GM21737 (cell line): ENCODE measurements at regions not wholly inside any gene's neighbourhood (a gene's known extent, or its start where the extent isn't known, plus 50 kb on each side); places are given as distances from the start of the nearest gene placed in this dataset.
"Not testable (repeated sequence)": the region's sequence is repeated elsewhere in the genome, so short reads cannot be mapped to it uniquely, and the experiment has no call there.

Experiments
- ATAC-seq: cut with Tn5 transposase; IDR thresholded peaks from one replicate; pipeline ENCODE4 v1.9.1; 2021; ENCODE audit warnings: mild to moderate bottlenecking, moderate library complexity; ENCODE audit not compliant: unreplicated experiment

- ATAC-seq = no peak
Measured at GRCh38 chr9:80507611-80508010, 935.8 kb downstream of the TLE4 start.

- ATAC-seq = no peak
Measured at GRCh38 chr9:80504601-80505230, 933.0 kb downstream of the TLE4 start.

GRCh38 chr9:80503671-80504281 is 932.0 kb downstream of the TLE4 start:
- no peak for ATAC-seq

- ATAC-seq = no peak
Measured at GRCh38 chr9:80502306-80502705, 930.5 kb downstream of the TLE4 start.

GRCh38 chr9:80501635-80502034 is 929.9 kb downstream of the TLE4 start:
- ATAC-seq = no peak

- no peak for ATAC-seq
Measured at GRCh38 chr9:80500300-80500699, 928.5 kb downstream of the TLE4 start.

GRCh38 chr9:80498001-80498555 is 926.3 kb downstream of the TLE4 start:
- ATAC-seq = no peak

- no peak for ATAC-seq
Measured at GRCh38 chr9:80496901-80497556, 925.3 kb downstream of the TLE4 start.

- no peak for ATAC-seq
Measured at GRCh38 chr9:80493258-80493657, 921.5 kb downstream of the TLE4 start.

GRCh38 chr9:80492221-80492620 is 920.5 kb downstream of the TLE4 start:
- ATAC-seq = no peak

- no peak for ATAC-seq
Measured at GRCh38 chr9:80491086-80491696, 919.4 kb downstream of the TLE4 start.

- no peak for ATAC-seq
Measured at GRCh38 chr9:80489329-80489728, 917.6 kb downstream of the TLE4 start.

- no peak for ATAC-seq
Measured at GRCh38 chr9:80485420-80486250, 913.9 kb downstream of the TLE4 start.

- not testable (repeated sequence) for ATAC-seq
Measured at GRCh38 chr9:80482251-80482650, 910.5 kb downstream of the TLE4 start.

GRCh38 chr9:80467632-80468031 is 895.9 kb downstream of the TLE4 start:
- ATAC-seq = no peak

GRCh38 chr9:80465556-80465955 is 893.8 kb downstream of the TLE4 start:
- no peak for ATAC-seq

- ATAC-seq = no peak
Measured at GRCh38 chr9:80449513-80449912, 877.7 kb downstream of the TLE4 start.

GRCh38 chr9:80448996-80449395 is 877.2 kb downstream of the TLE4 start:
- no peak for ATAC-seq

GRCh38 chr9:80447876-80448275 is 876.1 kb downstream of the TLE4 start:
- no peak for ATAC-seq

GRCh38 chr9:80440724-80441123 is 869.0 kb downstream of the TLE4 start:
- no peak for ATAC-seq

GRCh38 chr9:80437825-80438224 is 866.1 kb downstream of the TLE4 start:
- no peak for ATAC-seq
